GM10248 (cell line): ENCODE measurements at regions not wholly inside any gene's neighbourhood (a gene's known extent, or its start where the extent isn't known, plus 50 kb on each side); places are given as distances from the start of the nearest gene placed in this dataset.

Experiments
- CTCF ChIA-PET: fragments of 300-600 bp; sonication (Branson Sonifier 250); formaldehyde crosslinking; extraction: SDS; loops from one replicate; lab custom pipeline; 2021; ENCODE audit warnings: antibody characterized with exemption; lab: Yijun Ruan, JAX
- POLR2A ChIA-PET: fragments of 350-650 bp; sonication (Branson Sonifier 250); formaldehyde crosslinking; extraction: SDS; loops from one replicate; lab custom pipeline; 2020; ENCODE audit warnings: antibody characterized with exemption; lab: Yijun Ruan, JAX
- DNase-seq: peaks from one replicate; pipeline ENCODE4 v3.0.0; 2012; ENCODE audit errors: extremely low spot score
- CTCF ChIP-seq: IDR thresholded peaks from 2 replicates; pipeline ENCODE4 v1.5.1; 2012; ENCODE audit warnings: mild to moderate bottlenecking, low read depth; ENCODE audit errors: extremely low read depth, missing control alignments, control extremely low read depth

- POLR2A ChIA-PET: no interaction called here
- CTCF ChIA-PET: no interaction called here
- DNase-seq: no peak
Observed at GRCh38 chr2:166831930-166832329, 56.4 kb upstream of the XIRP2 start.

GRCh38 chr2:166825914-166826313 lies 62.4 kb upstream of the XIRP2 start:
- no peak for TF ChIP-seq CTCF
- ChIA-PET CTCF (no interaction called here), POLR2A (no interaction called here)
- no peak for DNase-seq

More at GRCh38 chr2:166831930-166832329, 56.4 kb upstream of the XIRP2 start:
- no peak for TF ChIP-seq CTCF

GRCh38 chr2:166814335-166814734 lies 73.9 kb upstream of the XIRP2 start:
- no peak for DNase-seq
- POLR2A ChIA-PET: no interaction called here
- CTCF ChIA-PET: interaction anchor here (1.7 to 1.8 kb wide), 2 partner anchors 10 to 13 kb away, joined by 4 to 5 read pairs; no protein-coding TSS in a partner anchor
- no peak for TF ChIP-seq CTCF

- ChIA-PET CTCF (interaction anchor here (1.5 kb wide), 1 partner anchor 20 kb away, joined by 3 read pairs; no protein-coding TSS in a partner anchor), POLR2A (no interaction called here)
- DNase-seq: no peak
- no peak for TF ChIP-seq CTCF
Observed at GRCh38 chr2:166812166-166812891, 76.0 kb upstream of the XIRP2 start.

GRCh38 chr2:166805753-166806152 lies 82.5 kb upstream of the XIRP2 start:
- no peak for DNase-seq
- ChIA-PET CTCF (interaction anchor here (0.9 kb wide), 1 partner anchor 60 kb away, joined by 3 read pairs; no protein-coding TSS in a partner anchor), POLR2A (no interaction called here)
- TF ChIP-seq CTCF: no peak

- DNase-seq: no peak
- no peak for TF ChIP-seq CTCF
- ChIA-PET POLR2A (no interaction called here), CTCF (interaction anchor here (1.4 to 1.5 kb wide), 2 partner anchors 11 to 12 kb away, joined by 4 read pairs; no protein-coding TSS in a partner anchor)
Observed at GRCh38 chr2:166803373-166804000, 84.8 kb upstream of the XIRP2 start.
